Breast epithelium (tissue), 4 donors: ENCODE measurements at regions not wholly inside any gene's neighbourhood (a gene's known extent, or its start where the extent isn't known, plus 50 kb on each side); places are given as distances from the start of the nearest gene placed in this dataset.

Source experiments
- DNase-seq, 2 donors: peaks; one replicate each; pipeline ENCODE4 v3.0.0-alpha.2; 2019; ENCODE audit warnings: low spot score in 2 of 2
- H3K27ac ChIP-seq, 2 donors: fragments of 200-600 bp; sonication (generic) in 1 of 2; one replicate each; pipeline ENCODE4 v1.5.1; 2016 to 2019; ENCODE audit warnings: mild to moderate bottlenecking in 1 of 2
- H3K27me3 ChIP-seq, 2 donors: fragments of 200-600 bp; sonication (generic) in 1 of 2; one replicate each; pipeline versions ENCODE4 v1.5.1 to v1.6.0; 2017 to 2019; ENCODE audit warnings: control low read depth in 1 of 2, mild to moderate bottlenecking in 1 of 2
- H3K36me3 ChIP-seq: fragments of 200-600 bp; one replicate; pipeline ENCODE4 v1.5.1; 2019
- H3K4me1 ChIP-seq, 2 donors: fragments of 200-600 bp; sonication (generic); one replicate each; pipeline ENCODE4 v1.5.1; 2016 to 2019; ENCODE audit warnings: control low read depth in 1 of 2
- H3K4me3 ChIP-seq, 3 donors: fragments of 200-600 bp; sonication (generic); 1 replicate in 2 of 3; 2 replicates in 1 of 3; pipeline ENCODE4 v1.5.1; 2016 to 2019; ENCODE audit warnings: mild to moderate bottlenecking in 3 of 3, moderate library complexity in 2 of 3
- H3K9me3 ChIP-seq, 2 donors: fragments of 200-600 bp; sonication (generic) in 1 of 2; one replicate each; pipeline ENCODE4 v1.5.1; 2016 to 2019; ENCODE audit warnings: control low read depth in 1 of 2
- POLR2A ChIP-seq: fragments of 450-650 bp; IDR thresholded peaks from one replicate; pipeline ENCODE4 v1.6.1; 2016; ENCODE audit warnings: antibody characterized with exemption, mild to moderate bottlenecking, moderate library complexity
- POLR2AphosphoS5 ChIP-seq, 3 donors: sonication (generic); formaldehyde crosslinking; IDR thresholded peaks; one replicate each; pipeline ENCODE4 v1.6.1; 2017; ENCODE audit warnings: antibody characterized with exemption in 3 of 3
- intact Hi-C: fragments of 100-400 bp; cut with DNase I; formaldehyde crosslinking; loops from one replicate; pipeline ENCODE4 v1.15.1; 2023; ENCODE audit warnings: low total_unique reads
- TF ChIP-seq, protein P1 (sequence below), 3 donors: fragments of 450-650 bp; IDR thresholded peaks; one replicate each; pipeline ENCODE4 v1.5.1; 2016 to 2017; ENCODE audit warnings: antibody characterized with exemption in 3 of 3, mild to moderate bottlenecking in 3 of 3, moderate library complexity in 3 of 3

DNA sequence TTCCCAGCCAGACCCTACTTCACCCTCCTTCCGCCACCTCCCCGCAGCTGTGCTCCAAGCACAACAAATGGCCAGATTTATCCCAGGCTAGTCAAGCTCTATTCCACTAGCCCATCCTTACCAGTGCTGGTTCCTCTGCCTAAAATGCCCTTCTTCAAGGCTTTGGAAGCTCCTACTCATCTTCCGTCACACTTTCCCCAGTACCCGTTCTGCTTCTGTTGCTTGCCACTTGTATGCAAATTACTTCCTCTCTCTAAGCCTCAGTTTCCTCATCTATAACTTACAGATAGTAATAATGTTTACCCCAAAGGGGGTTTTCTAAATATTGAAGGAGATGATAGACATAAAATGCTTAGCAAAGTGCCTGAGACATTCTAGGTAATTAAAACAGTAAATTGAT lies 193.1 kb downstream of the MAFB start:
- DNase-seq: no peak
- Histone ChIP-seq H3K4me1 (no peaks in the 10 kb centered on the region), H3K9me3 (no peaks in the 10 kb centered on the region), H3K4me3 (no peak overlapping the region), H3K27ac (no peak overlapping the region), H3K27me3 (no peaks in the 10 kb centered on the region), H3K36me3 (no peaks in the 10 kb centered on the region)
- TF ChIP-seq POLR2A (no peak), POLR2AphosphoS5 (IDR thresholded peaks at IDR 0.05) (no peak)
- TF ChIP-seq, protein P1, sequence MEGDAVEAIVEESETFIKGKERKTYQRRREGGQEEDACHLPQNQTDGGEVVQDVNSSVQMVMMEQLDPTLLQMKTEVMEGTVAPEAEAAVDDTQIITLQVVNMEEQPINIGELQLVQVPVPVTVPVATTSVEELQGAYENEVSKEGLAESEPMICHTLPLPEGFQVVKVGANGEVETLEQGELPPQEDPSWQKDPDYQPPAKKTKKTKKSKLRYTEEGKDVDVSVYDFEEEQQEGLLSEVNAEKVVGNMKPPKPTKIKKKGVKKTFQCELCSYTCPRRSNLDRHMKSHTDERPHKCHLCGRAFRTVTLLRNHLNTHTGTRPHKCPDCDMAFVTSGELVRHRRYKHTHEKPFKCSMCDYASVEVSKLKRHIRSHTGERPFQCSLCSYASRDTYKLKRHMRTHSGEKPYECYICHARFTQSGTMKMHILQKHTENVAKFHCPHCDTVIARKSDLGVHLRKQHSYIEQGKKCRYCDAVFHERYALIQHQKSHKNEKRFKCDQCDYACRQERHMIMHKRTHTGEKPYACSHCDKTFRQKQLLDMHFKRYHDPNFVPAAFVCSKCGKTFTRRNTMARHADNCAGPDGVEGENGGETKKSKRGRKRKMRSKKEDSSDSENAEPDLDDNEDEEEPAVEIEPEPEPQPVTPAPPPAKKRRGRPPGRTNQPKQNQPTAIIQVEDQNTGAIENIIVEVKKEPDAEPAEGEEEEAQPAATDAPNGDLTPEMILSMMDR (IDR thresholded peaks at IDR 0.05): no peak
- intact Hi-C loops: no loop called here

DNA sequence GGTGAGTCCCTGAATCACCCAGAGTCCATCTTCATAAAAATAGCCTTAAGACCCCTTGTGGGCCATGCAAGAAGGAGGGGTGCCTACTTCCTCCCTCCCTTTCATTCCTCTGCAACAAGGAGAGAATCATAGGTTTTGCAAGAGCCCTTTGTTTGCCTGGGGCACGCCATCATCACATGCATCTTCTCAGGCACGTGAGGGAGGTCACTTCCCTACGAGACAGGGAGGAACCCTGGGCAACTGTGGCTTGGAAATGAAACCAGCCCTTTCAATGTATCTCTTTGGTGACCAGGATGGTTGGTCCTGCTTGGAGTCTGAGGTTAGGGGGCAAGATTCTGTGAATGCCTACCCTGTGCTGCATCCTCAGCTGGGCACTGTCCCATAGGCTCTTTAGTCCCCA lies 194.8 kb downstream of the MAFB start:
- DNase-seq: no peak
- H3K27me3 ChIP-seq: no peaks in the 10 kb centered on the region
- H3K27ac ChIP-seq: no peak overlapping the region
- no peaks in the 10 kb centered on the region for H3K4me1 ChIP-seq
- no peaks in the 10 kb centered on the region for H3K36me3 ChIP-seq
- no peak overlapping the region for H3K4me3 ChIP-seq
- H3K9me3 ChIP-seq: no peaks in the 10 kb centered on the region
- intact Hi-C loops: no loop called here
- TF ChIP-seq POLR2A: no peak
- peak; percentile 12 to 53 (median 26) for TF ChIP-seq POLR2AphosphoS5 (IDR thresholded peaks at IDR 0.05)
- TF ChIP-seq, protein P1 (IDR thresholded peaks at IDR 0.05): no peak

DNA sequence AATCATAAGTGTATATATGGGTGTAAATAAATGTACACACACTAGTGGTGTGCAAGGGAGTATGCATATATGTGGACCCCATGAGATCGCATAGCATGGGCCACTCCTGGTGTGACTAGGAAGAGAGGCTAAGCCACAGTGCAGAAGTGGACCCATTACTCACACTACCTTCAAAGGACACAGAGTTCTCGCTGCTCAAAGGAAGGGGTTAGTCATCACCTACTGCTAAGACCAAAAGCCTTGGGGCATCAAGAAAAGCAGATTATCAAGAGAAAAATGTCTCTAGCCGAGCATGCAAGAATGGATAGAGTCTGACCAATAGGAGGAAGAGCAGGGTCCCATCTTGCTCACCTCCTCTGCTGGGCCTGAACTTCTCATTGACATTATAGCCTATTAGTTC lies 195.5 kb downstream of the MAFB start:
- Histone ChIP-seq H3K36me3 (no peaks in the 10 kb centered on the region), H3K27ac (no peak overlapping the region), H3K4me3 (no peak overlapping the region), H3K27me3 (no peaks in the 10 kb centered on the region), H3K9me3 (no peaks in the 10 kb centered on the region), H3K4me1 (no peaks in the 10 kb centered on the region)
- TF ChIP-seq POLR2A (no peak), POLR2AphosphoS5 (IDR thresholded peaks at IDR 0.05) (no peak)
- TF ChIP-seq, protein P1 (IDR thresholded peaks at IDR 0.05): no peak
- DNase-seq: no peak
- intact Hi-C loops: no loop called here

DNA sequence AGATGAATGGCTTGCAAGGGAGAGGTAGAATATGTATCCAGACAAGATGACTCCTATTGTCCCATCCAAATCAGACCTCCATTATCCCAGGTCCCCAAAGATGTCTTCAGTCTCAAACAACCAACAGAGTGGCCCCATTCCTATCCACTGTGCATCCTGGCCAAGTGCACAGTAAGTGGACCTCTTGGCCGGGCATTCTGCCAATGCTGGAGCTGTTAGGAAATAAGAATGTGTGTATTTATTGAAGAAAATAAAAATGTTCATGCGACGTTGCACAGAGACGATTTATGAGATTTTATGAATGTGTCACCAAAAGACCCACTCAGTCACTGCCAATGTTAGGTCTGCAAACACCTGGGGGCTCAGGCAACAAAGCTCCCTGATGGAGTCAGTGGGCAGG lies 196.0 kb downstream of the MAFB start:
- no peaks in the 10 kb centered on the region for H3K27me3 ChIP-seq
- intact Hi-C loops: no loop called here
- no peak for DNase-seq
- H3K27ac ChIP-seq: no peak overlapping the region
- H3K9me3 ChIP-seq: no peaks in the 10 kb centered on the region
- H3K36me3 ChIP-seq: no peaks in the 10 kb centered on the region
- H3K4me3 ChIP-seq: no peak overlapping the region
- no peaks in the 10 kb centered on the region for H3K4me1 ChIP-seq
- TF ChIP-seq POLR2A: no peak
- TF ChIP-seq, protein P1 (IDR thresholded peaks at IDR 0.05): no peak
- no peak for TF ChIP-seq POLR2AphosphoS5 (IDR thresholded peaks at IDR 0.05)

DNA sequence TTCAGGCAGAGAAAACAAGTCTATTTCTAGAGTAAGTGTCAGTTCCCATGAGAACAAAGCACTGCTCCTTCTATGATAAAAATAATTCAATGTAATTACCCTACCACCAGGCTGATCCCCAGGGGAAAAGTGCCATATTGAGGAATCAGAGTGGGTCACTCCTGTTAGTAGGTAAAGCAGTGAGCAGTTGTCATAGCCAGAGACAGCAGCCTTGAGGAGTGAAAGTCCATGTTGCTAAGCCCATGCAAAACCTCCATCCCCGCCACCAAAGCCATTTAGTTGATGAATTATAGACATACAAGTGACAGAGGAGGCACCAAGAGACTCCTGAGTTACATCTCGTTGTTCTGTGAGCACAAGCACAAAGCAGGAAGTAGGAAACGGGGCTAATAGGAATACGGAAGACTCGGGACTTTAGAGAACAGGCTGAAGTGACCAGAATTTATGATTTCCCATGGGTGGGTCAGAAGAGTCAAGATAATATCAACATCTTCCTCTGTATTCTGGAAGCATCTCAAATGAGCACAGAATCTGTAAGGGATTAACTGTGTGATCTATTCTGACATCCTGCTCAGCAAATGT lies 197.9 kb downstream of the MAFB start:
- Histone ChIP-seq H3K4me3 (no peak overlapping the region), H3K27me3 (no peaks in the 10 kb centered on the region), H3K4me1 (no peaks in the 10 kb centered on the region), H3K27ac (no peak overlapping the region), H3K9me3 (no peaks in the 10 kb centered on the region), H3K36me3 (no peaks in the 10 kb centered on the region)
- no peak for TF ChIP-seq POLR2A
- TF ChIP-seq, protein P1 (IDR thresholded peaks at IDR 0.05): no peak
- no peak for TF ChIP-seq POLR2AphosphoS5 (IDR thresholded peaks at IDR 0.05)
- intact Hi-C loops: no loop called here
- no peak for DNase-seq
